ENCODE measurements at regions not wholly inside any gene's neighbourhood (a gene's known extent, or its start where the extent isn't known, plus 50 kb on each side); places are given as distances from the start of the nearest gene placed in this dataset.

DNA sequence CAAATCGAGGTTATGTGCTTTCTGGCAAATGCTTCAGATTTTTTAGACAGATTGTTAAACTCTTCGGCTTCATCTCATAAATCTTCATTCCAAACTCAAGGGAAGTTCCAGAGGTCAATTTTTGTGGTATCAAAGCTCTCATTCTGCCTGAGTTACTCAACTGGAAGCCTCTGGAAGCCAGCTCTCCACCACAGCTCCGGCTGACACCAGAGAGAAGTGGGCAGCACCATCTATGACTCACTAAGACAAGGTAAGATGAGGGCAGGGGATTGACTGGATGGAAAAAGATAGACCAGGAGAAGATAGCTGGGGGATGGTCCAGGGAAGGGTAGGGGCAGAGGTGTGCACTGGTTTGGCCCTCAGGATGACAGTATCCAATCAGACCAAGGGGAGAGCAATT is 137.3 kb upstream of the HNRNPA3 start:
- TF ChIP-seq, protein P1, sequence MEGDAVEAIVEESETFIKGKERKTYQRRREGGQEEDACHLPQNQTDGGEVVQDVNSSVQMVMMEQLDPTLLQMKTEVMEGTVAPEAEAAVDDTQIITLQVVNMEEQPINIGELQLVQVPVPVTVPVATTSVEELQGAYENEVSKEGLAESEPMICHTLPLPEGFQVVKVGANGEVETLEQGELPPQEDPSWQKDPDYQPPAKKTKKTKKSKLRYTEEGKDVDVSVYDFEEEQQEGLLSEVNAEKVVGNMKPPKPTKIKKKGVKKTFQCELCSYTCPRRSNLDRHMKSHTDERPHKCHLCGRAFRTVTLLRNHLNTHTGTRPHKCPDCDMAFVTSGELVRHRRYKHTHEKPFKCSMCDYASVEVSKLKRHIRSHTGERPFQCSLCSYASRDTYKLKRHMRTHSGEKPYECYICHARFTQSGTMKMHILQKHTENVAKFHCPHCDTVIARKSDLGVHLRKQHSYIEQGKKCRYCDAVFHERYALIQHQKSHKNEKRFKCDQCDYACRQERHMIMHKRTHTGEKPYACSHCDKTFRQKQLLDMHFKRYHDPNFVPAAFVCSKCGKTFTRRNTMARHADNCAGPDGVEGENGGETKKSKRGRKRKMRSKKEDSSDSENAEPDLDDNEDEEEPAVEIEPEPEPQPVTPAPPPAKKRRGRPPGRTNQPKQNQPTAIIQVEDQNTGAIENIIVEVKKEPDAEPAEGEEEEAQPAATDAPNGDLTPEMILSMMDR (conservative IDR thresholded peaks at IDR 0.05; ENCODE audit: low read depth, low read length), result no peak
- DNase-seq (ENCODE audit: low read depth), result no peak
- H3K4me3 ChIP-seq (ENCODE audit: low read depth, low read length), result no peak overlapping the region

DNA sequence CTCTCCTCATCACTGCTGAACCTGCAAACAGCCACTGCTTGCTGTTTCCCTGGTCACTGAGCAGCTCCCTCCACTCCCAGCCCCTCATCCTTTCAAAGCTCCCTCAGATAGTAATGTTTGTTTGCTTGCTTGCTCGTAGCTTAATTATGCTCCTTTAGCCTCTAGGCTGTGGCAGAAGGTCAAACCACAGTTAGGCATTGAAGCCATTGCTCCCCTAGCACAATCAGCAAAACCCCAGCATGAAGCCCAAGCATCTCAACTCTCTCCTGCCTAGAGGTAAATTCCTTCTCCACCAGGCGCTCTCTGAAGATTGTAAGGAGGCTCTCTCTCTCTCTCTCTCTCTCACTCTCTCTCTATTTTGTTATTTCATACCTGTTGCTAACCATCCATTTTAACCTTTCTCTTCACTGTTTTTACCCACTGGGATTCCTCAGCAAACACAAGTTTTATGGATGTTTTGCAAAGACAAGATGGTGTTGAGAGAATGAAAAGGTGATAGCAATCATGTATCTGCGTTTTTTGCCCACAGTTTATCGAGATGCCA is 135.9 kb upstream of the HNRNPA3 start:
- DNase-seq (ENCODE audit: low read depth), result no peak
- no peak overlapping the region for H3K4me3 ChIP-seq (ENCODE audit: low read depth, low read length)
- TF ChIP-seq, protein P1 (conservative IDR thresholded peaks at IDR 0.05; ENCODE audit: low read depth, low read length), result no peak

GRCh38 chr2:177077778-177078177 is 134.8 kb upstream of the HNRNPA3 start:
- TF ChIP-seq, protein P1 (conservative IDR thresholded peaks at IDR 0.05; ENCODE audit: low read depth, low read length), result no peak
- H3K4me3 ChIP-seq (ENCODE audit: low read depth, low read length), result no peak overlapping the region
- DNase-seq (ENCODE audit: low read depth), result no peak

DNA sequence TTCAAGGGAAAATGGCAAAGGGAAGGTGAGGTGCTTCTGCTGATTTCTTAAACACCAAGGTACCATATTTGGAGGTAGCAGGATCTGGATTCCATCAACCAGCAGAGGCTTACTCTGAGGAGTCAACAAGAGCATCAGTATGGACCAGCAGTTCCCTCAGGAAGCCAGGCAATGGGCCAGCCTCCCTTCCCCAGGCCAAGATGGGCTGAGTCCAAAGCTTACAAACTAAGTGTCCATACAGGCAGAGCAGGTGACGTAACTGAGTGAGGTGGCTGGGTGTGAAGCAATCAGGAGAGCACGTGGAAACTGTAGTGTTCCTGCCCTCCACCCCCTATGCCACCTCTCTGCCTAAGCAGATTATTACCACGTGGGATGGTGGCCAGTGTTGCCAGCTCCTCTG is 134.2 kb upstream of the HNRNPA3 start:
- H3K4me3 ChIP-seq (ENCODE audit: low read depth, low read length), result no peak overlapping the region
- TF ChIP-seq, protein P1 (conservative IDR thresholded peaks at IDR 0.05; ENCODE audit: low read depth, low read length), result no peak
- DNase-seq (ENCODE audit: low read depth), result no peak

DNA sequence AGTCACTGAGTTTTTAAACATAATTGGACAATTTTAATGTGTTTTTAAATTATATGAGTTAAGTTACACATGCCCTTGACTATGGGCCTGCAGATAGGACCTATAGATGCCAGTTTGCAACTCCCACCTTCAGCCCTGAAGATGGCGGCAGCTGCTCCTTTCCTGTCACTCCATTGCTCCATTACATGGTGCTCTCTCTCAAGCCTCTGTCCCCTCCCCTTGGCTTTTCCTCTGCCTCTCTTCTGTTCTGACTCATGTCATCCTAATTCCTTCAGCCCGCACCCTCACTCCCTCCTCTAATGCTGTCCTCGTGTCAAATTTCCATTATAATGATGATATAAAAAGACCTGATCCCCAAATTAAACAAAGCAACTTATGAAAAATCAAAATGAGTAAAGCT is 133.7 kb upstream of the HNRNPA3 start:
- no peak for DNase-seq (ENCODE audit: low read depth)
- no peak overlapping the region for H3K4me3 ChIP-seq (ENCODE audit: low read depth, low read length)
- TF ChIP-seq, protein P1 (conservative IDR thresholded peaks at IDR 0.05; ENCODE audit: low read depth, low read length), result no peak

DNA sequence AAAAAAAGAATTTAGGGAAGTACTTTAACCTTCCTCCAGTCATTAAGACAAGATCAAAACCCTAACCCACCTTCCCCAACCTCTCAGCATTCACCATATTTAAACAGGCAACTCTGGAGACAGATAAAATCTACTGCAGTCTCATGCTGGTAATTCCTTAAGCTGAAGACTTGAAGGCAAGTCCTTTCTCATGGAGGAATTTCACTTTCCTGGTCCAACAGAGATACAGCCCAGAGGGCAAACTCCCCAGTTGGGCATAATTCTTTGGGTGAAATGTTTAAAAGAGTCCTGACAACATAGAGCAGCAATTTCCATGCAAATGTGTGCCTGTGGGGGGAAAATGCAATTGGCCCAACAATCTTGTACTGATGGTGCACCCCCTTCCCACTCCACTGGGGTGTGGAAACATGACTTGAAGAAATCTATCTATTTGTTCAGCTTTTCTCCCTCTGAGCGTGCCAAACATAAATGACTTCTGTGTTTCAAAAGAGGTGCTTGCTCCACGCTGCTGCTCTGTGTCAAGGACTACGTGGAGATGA is 131.8 kb upstream of the HNRNPA3 start:
- no peak for DNase-seq (ENCODE audit: low read depth)
- H3K4me3 ChIP-seq (ENCODE audit: low read depth, low read length), result no peak overlapping the region
- TF ChIP-seq, protein P1 (conservative IDR thresholded peaks at IDR 0.05; ENCODE audit: low read depth, low read length), result no peak

DNA sequence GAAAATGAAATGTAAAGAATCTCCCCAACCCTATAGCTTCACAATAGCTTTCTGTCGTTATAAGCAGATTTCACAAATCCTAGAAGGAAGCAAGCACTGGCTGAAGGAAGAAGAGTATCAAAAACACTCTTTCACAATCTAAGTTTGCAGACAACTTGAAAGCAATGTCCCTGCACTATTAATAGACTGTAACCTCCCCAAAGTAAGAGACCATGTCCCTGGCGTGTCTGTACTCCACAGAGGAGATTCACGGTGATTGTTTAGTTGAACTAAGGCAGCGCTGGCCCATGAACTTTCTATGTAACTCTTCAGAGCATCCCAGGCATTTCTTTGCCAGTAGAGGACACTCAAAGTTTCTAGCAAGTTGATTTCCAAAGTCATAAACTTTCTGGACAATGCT is 128.0 kb upstream of the HNRNPA3 start:
- no peak overlapping the region for H3K4me3 ChIP-seq (ENCODE audit: low read depth, low read length)
- TF ChIP-seq, protein P1 (conservative IDR thresholded peaks at IDR 0.05; ENCODE audit: low read depth, low read length), result no peak
- DNase-seq (ENCODE audit: low read depth), result no peak

All from epithelial cell of proximal tubule (primary cell).